Myocyte (in vitro differentiated cells): ENCODE measurements at regions not wholly inside any gene's neighbourhood (a gene's known extent, or its start where the extent isn't known, plus 50 kb on each side); places are given as distances from the start of the nearest gene placed in this dataset.
A peak's percentile ranks its signal among the peaks of the same experiment; 100 is the strongest.

Experiments
- DNase-seq: peaks from one replicate; pipeline ENCODE4 v3.0.0-alpha.2; 2012; ENCODE audit warnings: low read depth

DNA sequence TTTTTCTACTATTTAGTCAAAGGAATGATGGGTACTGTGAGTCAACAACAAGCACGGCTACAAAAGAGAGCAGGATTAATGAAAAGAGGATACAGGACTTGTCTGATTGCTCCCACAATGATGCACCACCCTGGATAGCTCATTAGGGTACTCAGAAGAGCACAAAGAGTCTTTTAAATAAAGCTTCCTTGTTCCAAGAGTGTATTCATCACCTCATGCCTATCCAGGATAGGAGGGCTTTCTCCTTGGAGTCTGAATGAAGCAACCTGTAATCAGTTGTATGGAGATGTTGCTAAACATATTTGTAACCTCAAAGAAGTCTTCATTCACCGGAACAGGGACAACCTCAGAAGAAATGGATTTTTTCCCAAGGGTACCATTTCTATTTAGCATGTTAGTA is 219.5 kb upstream of the TMEM161B start:
- no peak for DNase-seq

DNA sequence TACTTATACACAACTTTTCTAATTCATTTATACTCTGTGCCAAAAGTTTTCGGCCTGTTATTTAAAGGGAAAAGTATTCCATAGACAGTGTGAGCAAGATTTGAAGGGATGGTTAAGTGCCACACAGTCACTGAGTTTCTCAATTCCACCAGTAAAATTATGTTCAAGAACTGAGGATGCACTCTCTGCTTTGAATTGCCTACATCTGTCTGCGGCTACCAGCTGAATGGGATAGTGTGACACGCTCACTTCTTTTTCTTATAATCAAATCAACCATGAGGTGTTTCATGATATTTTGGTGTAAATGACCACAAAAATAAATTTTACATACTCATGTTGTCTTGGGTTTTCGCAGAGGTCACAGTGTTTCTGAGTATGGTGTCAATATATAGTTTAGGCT is 218.4 kb upstream of the TMEM161B start:
- no peak for DNase-seq

DNA sequence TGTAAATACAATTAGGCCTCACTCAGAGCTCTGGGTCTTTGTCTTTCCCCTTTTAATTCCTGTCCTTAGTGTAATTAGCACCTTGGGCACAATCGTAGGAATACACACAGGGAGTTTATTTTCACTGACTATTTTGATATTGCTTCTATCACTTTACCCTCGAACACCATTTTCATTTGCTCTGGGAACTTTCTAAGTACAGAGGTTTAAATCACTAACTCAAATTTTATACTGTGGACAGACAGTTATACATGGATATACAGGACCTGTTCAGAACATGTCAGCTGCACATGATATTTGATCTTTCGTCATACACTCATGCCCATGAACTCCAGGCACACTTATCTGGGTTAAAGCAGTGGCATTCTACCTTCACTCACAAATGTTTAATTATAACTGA is 217.8 kb upstream of the TMEM161B start:
- DNase-seq, result no peak

DNA sequence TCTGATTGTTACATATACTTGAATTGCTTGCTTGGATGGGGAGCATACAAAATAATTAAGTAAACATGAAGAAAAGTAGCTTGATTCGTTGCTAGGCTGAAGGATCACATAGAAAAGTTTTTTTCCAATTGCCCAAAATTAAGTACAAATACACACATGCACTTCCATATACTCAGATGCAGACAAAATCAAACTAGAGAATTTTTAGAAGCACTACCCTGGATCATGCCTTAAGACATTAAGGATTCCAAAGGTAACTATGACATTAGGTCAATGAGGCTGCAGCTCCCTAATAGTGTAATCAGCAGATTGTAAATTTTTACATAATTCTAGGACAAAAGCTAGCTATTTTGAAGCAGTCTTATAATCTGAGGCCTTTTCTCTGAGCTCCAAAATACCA is 216.9 kb upstream of the TMEM161B start:
- no peak for DNase-seq

DNA sequence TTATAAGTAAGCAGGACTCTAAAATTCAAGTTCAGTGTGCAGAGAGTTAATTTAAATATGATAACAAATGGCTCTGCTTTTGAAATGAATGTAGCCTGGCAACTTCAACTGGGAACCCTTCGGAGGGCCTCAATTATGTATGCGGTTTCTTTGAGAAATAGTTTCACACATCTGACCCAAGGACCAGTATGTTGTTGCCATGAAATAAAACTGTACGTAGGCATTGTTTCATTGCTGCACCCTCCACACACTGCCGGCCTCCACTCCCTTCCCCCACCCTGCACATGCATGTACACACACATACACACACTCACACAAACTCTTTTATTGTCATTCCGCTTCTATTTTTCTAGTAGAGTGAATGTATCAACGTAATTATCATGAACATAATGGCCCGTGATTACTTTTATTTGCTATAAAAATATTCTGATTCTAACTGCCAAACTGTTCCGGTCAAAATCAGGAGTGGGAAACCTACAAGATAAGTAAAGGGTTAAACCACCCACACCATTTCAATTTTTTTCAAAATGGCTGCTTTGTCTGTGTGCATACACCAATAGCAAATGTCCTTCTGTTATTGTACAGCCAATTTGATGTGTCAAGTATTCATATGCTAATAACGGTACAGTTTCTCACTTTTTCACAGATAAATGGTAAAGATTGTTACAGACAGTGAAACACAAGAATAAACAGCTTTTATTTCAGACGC is 215.5 kb upstream of the TMEM161B start:
- DNase-seq, result no peak

DNA sequence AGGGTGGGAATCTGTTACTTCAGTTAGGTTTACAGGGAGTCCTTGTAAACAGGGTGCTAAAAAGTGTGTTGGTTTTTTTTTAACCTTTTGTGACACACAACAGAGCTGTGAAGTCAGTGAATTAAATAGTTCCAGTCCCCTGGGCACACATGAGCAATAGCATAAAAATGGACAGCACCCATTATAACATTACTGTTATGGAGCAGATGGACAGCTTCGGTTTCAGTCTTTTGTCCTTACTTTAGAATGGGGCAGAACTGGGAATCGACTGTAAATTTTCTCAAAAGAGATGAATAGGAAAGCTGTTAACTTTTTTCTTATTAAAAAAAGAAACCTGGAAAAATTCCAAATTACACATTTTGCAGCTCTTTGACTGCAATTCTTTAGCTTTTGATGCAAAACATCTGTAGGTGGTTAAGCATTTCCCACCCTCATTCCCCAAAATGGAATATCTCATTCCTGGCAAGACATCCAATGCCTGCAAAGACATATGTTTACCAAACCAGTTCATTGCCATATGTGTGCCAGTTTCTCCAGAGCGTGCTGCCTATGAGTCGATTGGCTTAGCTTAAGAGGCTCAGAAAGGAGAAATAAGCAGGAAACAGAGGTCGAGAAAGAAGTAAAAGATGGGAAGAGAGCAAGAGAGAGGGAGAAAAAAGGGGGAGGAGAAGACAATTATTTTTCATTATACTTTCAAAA is 212.3 kb upstream of the TMEM161B start:
- DNase-seq, result no peak

DNA sequence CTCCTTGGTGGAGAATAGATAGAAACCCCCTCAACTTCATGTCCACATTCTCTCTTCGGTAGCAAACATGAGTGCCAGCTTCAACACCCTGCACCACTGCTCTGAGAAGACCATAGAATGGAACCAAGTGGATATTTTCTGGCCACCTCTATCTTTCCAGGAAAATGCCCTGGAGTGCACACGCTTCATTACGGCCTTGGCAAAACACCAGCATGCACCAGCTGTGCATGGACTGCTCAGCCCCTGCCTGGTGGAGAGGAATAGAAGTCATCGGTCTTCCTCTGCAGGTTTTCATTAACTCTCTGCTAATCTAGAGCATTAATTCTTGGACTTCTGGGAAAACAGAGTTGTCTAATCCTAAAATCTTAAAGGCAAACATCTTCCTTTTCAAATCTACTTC is 211.6 kb upstream of the TMEM161B start:
- DNase-seq, result peak; percentile 18

DNA sequence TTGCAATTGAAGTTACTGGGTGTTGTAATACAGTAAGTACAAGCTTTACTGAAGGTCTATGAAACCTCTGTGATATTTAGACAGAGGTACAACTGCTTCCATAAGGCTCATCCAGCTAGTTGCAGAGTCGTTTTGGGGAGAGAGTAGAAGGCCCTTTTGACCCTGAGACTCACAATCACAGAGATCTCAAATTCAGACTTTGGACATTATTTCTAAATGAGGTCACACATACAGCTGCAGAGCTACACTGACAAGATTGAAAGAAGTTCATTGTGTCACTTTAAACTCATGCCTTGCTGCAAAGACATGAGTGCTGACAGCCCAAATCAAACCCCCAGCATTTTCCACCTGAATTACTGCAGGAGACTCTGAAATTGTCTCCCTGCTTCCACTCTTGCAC is 205.9 kb upstream of the TMEM161B start:
- DNase-seq, result no peak

DNA sequence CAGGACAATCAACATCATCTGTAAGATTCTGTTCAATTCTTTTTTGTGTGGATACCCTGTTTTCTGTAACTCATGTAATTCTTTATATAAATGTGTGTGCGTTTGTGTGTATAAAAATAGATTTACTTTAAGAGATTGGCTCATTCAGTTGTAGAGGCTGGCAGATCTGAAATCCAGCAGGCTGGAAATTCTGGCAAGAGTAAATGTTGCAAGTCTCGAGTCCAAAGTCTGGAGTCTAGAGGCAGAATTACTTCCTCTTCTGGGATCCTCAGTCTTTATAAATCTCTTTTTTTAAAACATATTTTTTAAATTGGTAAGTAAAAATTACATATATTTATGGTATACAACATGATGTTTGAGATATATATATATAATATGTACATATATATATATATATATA is 202.1 kb upstream of the TMEM161B start:
- no peak for DNase-seq

DNA sequence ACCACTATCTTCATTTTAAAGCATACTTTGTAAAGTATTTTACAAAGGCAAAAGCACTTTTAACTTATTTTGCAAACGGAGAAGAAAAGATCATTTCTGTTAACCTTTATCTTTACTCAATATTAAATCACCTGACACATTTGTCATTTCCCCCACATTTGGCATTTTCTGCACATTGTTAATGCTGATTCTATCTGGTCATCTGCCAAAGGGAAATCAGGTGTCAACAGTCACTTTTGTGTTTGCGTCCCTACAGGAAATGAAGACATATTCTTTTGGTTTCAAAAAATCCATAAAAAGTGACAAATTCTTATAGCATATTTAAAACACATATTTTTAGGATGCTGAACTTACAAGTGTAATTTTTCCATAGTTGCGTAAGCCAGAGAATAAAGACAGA is 191.3 kb upstream of the TMEM161B start:
- no peak for DNase-seq

DNA sequence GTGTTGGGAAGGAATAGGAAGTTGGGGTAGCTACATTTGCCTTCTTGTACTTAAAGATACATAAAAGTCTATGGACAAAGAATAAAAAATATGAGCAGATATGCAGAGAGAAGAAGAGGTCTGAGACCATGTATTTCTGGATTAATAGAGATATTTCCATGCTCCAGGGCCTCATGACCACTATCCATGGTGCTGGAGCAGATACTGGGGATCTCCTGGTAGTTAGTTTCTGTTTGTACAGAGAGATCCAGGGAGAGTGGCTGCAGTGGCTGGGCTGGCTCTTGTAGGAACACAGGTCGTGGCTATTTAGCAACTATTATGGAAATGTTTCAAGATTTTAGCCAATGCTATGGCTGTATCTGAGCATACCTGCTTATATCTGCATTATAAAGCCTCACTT is 184.2 kb upstream of the TMEM161B start:
- DNase-seq, result peak; percentile 13

DNA sequence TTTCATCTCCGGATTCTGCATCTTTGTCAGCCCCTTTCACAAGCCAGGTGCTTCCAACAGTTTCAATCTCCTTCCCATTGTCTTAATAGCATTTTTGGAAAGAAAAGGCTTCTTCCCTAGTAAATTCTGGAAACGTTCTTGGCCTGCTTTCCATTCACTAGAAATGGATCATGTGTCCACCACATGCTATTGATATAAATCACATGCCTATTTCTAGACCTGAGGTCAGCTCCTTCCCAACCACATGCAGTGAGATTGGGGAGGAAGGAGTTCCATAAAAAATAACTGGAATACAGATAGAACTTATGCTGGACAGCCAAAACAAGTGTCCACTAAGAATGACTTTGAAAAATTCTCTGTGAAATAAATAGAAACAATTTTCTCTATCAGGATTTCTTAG is 181.6 kb upstream of the TMEM161B start:
- DNase-seq, result no peak

DNA sequence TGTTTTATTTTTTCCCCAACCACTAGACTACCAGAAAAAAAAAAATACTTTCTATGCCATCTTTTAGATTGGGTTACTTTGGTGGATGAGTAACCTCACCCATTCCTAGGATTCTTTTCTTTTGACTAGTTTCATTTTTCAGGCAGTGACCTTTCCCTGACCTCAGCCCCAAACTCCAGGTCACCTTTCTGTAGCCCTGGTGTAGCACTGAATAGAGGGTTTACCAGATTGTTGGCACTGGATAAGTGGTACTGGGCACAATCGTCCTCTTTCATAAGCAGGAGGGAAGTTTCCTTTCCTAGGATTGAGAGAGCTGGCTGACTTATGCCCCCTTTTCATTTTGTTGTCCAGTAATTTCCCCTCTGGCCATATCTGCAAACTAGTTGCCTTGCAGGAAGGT is 169.4 kb upstream of the TMEM161B start:
- no peak for DNase-seq

DNA sequence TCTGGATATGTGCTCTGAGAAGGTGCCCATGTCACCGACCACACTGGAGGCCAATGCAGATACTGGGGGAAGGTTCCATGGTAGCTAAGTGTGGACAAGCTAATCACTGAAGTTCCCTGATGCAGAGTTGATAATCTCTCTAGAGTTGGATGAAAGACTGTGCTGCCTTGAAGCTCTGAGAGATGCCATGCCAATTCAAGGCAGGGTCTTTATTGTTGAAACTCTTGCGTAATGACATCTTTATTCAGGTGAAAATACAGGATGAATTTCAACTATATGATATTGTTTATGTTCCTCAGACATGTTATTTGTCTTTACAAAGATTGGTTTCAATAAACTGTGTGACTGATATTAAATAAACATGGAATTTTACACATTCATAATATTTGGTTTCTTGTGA is 167.6 kb upstream of the TMEM161B start:
- DNase-seq, result no peak

DNA sequence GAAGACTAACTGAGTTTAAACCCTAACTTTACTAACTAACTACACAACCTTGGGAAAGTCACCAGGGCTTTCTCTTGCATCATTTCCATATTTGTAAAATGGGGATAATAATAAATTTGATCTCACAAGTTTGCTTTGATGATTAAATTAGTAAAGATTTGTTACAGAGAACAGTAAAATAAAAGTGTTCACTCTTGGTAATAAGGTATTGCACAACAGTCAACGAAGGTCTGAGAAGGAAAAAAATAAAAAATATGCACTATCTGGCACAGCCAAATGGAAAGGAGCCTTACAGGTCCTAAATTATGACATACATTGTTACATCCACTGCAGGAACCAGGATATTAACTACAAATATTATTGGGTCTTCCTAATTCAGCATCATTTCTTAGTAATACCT is 160.0 kb upstream of the TMEM161B start:
- DNase-seq, result no peak

DNA sequence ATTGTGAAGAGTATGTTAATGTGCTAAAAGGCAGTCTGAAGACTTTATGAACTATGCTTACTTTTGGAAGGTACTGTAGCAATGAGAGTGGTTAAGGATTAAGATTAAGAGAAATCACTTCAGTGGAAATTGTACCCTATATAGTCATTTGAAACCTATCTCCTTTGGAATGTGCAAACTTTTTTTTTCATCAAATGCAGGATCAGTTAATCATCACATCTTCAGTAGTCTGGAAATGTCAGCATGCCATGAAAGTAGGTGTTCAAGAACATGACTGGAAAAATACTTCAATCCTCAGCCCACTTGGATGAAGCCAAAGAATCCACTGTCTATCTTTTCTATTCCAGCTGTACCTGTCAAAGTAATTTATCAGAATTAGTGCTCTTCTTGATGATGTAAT is 157.8 kb upstream of the TMEM161B start:
- no peak for DNase-seq

DNA sequence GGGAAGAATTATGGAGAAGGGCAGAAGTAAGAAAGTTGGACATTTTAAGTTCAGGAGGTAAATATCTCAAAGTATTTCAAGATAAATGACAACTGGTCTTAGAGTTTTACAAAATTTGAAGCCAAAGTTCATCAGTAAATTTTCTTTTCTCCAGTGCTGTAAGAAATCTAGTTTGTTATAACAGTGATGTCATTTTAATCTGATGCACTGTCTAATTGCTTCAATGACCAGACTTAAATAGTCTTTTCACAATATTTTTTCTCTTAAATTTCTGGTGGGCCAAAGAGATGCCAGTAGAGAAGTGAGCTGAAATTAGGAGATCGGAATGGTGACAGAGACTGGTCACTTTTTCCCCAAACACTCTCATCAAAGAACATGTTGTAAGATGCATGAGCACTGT is 156.5 kb upstream of the TMEM161B start:
- no peak for DNase-seq

DNA sequence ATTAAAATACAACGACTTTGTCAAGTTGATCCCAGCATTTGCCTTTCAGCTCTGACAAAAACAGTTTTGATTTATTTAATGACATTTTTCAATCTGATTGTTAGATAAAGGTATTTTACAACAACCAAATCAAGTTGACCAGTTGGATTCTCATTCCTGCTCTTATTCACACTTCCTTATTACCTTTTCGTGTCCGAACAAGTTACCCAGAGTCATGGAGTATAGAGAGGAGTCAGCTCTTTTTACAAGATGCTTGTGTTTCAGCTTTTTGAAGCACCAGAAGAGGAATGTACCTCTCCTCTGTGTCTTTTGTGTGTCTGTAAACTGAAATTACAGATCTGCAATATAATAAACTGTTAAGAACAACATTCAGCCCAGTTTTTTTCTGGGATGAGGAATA is 151.3 kb upstream of the TMEM161B start:
- DNase-seq, result no peak

DNA sequence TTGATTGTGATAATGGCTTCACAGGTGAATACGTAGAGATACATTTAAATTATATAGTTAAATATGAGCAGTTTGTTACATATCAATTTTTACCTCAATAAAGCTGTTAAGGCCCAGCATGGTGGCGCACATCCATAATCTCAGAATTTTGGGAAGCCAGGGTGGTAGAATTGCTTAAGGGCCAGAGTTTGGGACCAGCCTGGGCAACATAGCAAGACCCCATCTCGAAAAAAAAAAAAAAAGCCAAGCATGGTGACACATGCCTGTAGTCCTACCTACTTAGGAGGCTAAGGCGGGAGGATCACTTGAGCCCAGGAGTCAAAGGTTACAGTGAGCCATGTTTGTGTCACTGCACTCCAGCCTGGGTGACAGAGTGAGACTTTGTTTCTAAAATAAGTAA is 138.7 kb upstream of the TMEM161B start:
- no peak for DNase-seq

DNA sequence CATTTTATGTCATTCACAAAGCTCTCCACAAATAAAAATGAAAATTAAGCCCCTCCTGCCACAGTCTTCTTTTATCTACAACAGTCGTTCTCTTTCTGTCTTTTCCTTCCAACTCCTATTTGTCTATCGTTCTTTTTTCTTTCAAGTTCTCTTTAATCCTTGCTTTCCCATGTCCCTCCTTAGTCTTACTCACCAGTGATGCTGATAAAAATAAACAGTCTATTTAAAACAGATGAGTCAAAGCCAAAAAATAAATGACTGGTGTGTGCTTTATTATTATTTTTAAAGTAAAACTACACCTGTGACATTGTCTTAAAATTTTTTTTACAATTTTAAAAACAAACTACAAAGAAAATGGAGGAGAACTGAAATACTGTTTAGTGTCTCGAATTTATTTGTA is 137.1 kb upstream of the TMEM161B start:
- DNase-seq, result peak; percentile 9

DNA sequence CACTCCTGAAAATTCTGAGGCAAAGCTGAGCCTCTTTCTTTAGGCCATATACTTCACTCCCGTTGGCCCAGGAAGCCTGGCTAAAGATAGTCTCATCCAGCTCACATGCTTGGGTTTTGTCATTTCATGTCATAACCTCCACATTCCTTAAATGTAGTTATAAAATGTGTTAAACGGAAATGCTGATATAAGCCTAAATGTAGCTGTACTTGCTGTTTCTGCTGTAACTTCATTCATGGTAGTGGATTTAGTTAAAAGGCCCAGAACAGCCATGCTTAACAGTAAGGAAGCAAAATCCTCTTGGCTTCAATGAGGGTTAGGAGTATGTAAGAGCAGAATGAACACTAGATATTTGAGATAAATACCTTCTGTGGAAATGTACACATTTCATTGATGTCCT is 135.8 kb upstream of the TMEM161B start:
- DNase-seq, result no peak

DNA sequence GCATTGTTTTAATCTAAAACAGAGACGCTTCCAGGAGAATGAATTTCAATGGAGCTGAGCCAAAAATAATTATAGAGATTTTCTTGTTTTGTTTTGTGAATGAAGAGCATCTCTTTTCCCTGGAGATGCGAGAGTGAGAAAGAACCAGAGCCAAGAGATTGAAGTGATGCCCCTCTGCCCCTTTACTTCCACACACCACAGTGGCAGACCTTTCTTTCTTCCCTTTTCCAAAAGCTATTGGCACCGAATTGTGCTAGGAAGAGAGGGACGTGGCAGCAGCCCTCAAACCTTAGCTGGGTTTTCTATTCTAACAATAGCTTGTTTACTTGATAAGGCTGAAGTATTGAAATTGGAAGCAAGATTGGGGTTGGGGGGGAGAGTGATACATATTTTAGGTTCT is 133.0 kb upstream of the TMEM161B start:
- DNase-seq, result no peak

DNA sequence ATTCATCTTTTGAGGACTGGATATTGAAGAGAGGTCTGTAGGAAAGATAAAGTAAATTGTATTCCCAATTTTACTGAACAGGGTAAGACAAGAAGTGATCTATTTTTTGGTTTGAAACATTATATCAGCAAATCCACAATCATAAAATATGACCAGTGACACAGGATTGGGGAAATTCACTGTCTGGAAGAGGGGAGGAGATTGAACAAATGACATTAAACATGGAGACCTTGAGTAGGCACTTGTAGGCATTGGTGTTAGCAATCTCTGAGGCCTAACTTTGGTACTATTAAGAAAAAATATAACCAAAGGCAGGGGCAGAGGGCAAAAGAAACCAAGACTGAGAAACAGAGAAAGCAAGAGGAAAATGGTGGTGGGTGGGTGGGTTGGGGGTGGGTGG is 132.6 kb upstream of the TMEM161B start:
- no peak for DNase-seq
